ENCODE measurements at regions not wholly inside any gene's neighbourhood (a gene's known extent, or its start where the extent isn't known, plus 50 kb on each side); places are given as distances from the start of the nearest gene placed in this dataset.
"Not testable (repeated sequence)": the region's sequence is repeated elsewhere in the genome, so short reads cannot be mapped to it uniquely, and the experiment has no call there.

DNA sequence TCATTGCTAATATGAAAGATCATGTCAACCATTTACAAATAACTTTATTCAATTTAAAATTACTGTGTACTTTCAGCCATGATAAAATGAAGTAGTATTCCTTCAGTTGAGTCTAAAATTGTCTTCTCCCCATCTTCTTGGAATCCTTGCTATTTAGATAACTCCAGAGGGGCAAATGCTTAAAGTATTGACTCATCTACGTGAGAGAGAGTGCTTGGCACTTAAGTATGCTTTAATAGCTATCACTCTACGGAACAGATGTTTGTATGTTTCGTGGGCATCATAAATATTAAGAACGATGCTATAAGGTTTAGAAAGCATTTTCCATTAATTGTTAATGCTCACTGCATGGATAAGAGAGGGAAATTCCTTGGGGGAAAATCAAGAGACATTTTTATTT lies 69.3 kb upstream of the MED13 start:
- CTCF ChIA-PET: interaction anchor here (1.8 kb wide), 1 partner anchor 25 kb away, joined by 6 read pairs; no protein-coding TSS in a partner anchor
- POLR2A ChIA-PET: no interaction called here

DNA sequence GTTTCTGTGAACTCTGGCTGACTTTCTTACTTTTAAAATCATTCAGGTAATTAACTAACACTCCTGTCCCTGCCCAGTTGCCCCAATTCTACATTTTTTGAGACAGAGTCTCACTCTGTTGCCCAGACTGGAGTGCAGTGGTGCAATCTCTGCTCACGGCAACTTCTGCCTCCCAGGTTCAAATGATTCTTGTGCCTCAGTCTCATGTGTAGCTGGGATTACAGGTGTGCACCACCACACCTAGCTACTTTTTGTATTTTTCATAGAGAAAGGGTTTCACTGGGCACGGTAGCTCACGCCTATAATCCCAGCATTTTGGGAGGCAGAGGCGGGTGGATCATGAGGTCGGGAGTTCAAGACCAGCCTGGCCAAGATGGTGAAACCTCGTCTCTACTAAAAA lies 66.2 kb upstream of the MED13 start:
- H3K4me3 Mint-ChIP-seq; H3K36me3 Mint-ChIP-seq; H3K9me3 Mint-ChIP-seq; POLR2A ChIA-PET; ATAC-seq; H3K4me1 Mint-ChIP-seq; H3K27me3 Mint-ChIP-seq (ENCODE audit: low read depth); DNase-seq (ENCODE audit: low spot score); H3K27ac Mint-ChIP-seq: not testable (repeated sequence)
- CTCF ChIA-PET: interaction anchor here (1.1 kb wide), 1 partner anchor 22 kb away, joined by 3 read pairs; no protein-coding TSS in a partner anchor

More for the DNA sequence above, 69.3 kb upstream of the MED13 start:
- no peak for DNase-seq (ENCODE audit: low spot score)
- TF ChIP-seq TP53 (CRISPR knock-in tag; IDR thresholded peaks at IDR 0.05): no peak
- no peak for TF ChIP-seq OVOL2 (CRISPR knock-in tag; IDR thresholded peaks at IDR 0.05; ENCODE audit: borderline replicate concordance)
- TF ChIP-seq, protein P1, sequence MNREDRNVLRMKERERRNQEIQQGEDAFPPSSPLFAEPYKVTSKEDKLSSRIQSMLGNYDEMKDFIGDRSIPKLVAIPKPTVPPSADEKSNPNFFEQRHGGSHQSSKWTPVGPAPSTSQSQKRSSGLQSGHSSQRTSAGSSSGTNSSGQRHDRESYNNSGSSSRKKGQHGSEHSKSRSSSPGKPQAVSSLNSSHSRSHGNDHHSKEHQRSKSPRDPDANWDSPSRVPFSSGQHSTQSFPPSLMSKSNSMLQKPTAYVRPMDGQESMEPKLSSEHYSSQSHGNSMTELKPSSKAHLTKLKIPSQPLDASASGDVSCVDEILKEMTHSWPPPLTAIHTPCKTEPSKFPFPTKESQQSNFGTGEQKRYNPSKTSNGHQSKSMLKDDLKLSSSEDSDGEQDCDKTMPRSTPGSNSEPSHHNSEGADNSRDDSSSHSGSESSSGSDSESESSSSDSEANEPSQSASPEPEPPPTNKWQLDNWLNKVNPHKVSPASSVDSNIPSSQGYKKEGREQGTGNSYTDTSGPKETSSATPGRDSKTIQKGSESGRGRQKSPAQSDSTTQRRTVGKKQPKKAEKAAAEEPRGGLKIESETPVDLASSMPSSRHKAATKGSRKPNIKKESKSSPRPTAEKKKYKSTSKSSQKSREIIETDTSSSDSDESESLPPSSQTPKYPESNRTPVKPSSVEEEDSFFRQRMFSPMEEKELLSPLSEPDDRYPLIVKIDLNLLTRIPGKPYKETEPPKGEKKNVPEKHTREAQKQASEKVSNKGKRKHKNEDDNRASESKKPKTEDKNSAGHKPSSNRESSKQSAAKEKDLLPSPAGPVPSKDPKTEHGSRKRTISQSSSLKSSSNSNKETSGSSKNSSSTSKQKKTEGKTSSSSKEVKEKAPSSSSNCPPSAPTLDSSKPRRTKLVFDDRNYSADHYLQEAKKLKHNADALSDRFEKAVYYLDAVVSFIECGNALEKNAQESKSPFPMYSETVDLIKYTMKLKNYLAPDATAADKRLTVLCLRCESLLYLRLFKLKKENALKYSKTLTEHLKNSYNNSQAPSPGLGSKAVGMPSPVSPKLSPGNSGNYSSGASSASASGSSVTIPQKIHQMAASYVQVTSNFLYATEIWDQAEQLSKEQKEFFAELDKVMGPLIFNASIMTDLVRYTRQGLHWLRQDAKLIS (CRISPR knock-in tag; IDR thresholded peaks at IDR 0.05; ENCODE audit: borderline replicate concordance): no peak
- no peak for TF ChIP-seq ZNF423 (CRISPR knock-in tag; IDR thresholded peaks at IDR 0.05)
- TF ChIP-seq, protein P2, sequence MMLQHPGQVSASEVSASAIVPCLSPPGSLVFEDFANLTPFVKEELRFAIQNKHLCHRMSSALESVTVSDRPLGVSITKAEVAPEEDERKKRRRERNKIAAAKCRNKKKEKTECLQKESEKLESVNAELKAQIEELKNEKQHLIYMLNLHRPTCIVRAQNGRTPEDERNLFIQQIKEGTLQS (CRISPR knock-in tag; conservative IDR thresholded peaks at IDR 0.05): no peak
- TF ChIP-seq NR1H2 (CRISPR knock-in tag; IDR thresholded peaks at IDR 0.05): no peak
- TF ChIP-seq, protein P3, sequence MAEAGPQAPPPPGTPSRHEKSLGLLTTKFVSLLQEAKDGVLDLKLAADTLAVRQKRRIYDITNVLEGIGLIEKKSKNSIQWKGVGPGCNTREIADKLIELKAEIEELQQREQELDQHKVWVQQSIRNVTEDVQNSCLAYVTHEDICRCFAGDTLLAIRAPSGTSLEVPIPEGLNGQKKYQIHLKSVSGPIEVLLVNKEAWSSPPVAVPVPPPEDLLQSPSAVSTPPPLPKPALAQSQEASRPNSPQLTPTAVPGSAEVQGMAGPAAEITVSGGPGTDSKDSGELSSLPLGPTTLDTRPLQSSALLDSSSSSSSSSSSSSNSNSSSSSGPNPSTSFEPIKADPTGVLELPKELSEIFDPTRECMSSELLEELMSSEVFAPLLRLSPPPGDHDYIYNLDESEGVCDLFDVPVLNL (CRISPR knock-in tag; IDR thresholded peaks at IDR 0.05; ENCODE audit: borderline replicate concordance, low read depth): no peak
- no peak for TF ChIP-seq JUN (CRISPR knock-in tag; IDR thresholded peaks at IDR 0.05)
- TF ChIP-seq ZBTB21 (CRISPR knock-in tag; IDR thresholded peaks at IDR 0.05; ENCODE audit: borderline replicate concordance): no peak
- no peak for TF ChIP-seq TEAD4 (CRISPR knock-in tag; IDR thresholded peaks at IDR 0.05)
- no peak for TF ChIP-seq ZNF396 (CRISPR knock-in tag; IDR thresholded peaks at IDR 0.05; ENCODE audit: borderline replicate concordance)
- TF ChIP-seq, protein P4, sequence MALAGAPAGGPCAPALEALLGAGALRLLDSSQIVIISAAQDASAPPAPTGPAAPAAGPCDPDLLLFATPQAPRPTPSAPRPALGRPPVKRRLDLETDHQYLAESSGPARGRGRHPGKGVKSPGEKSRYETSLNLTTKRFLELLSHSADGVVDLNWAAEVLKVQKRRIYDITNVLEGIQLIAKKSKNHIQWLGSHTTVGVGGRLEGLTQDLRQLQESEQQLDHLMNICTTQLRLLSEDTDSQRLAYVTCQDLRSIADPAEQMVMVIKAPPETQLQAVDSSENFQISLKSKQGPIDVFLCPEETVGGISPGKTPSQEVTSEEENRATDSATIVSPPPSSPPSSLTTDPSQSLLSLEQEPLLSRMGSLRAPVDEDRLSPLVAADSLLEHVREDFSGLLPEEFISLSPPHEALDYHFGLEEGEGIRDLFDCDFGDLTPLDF (CRISPR knock-in tag; IDR thresholded peaks at IDR 0.05): no peak
- no peak for TF ChIP-seq ZNF121 (CRISPR knock-in tag; IDR thresholded peaks at IDR 0.05)
- no peaks in the 10 kb centered on the region for H3K36me3 Mint-ChIP-seq
- ATAC-seq: no peak
- peaks cover 12% of the 10 kb centered on the region for H3K27me3 Mint-ChIP-seq (ENCODE audit: low read depth)
- peaks cover 7% of the 10 kb centered on the region for H3K4me1 Mint-ChIP-seq
- H3K9me3 Mint-ChIP-seq: no peaks in the 10 kb centered on the region
- H3K4me3 Mint-ChIP-seq: no peak overlapping the region
- H3K27ac Mint-ChIP-seq: no peak overlapping the region

DNA sequence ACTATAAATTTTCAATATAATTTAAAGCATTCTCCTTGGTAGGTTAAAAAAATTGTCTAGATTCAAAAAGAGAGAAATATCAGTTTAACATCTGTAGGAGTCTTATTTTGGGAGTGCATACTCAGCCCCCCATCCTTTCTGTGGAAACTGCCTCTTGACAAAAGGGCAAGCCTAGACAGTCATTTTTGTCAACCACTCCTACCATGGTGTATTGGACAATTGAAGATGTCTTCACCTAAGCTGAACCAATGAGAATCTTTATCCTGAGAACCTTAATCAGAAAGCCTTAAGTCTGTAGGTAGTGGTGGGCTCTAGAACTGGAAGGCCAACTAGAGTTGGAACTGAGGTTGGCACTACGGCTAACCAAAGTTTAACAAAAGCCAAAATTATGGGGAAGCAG lies 65.7 kb upstream of the MED13 start:
- no peak overlapping the region for H3K27ac Mint-ChIP-seq
- H3K27me3 Mint-ChIP-seq (ENCODE audit: low read depth): no peaks in the 10 kb centered on the region
- H3K9me3 Mint-ChIP-seq: no peaks in the 10 kb centered on the region
- CTCF ChIA-PET: interaction anchor here (1.1 kb wide), 1 partner anchor 21 kb away, joined by 3 read pairs; no protein-coding TSS in a partner anchor
- ATAC-seq (no peak), DNase-seq (ENCODE audit: low spot score) (no peak)
- POLR2A ChIA-PET: no interaction called here
- H3K36me3 Mint-ChIP-seq: no peaks in the 10 kb centered on the region
- no peak overlapping the region for H3K4me3 Mint-ChIP-seq
- peaks cover 3% of the 10 kb centered on the region for H3K4me1 Mint-ChIP-seq
- TF ChIP-seq, protein P1 (CRISPR knock-in tag; IDR thresholded peaks at IDR 0.05; ENCODE audit: borderline replicate concordance): no peak
- TF ChIP-seq, protein P5, sequence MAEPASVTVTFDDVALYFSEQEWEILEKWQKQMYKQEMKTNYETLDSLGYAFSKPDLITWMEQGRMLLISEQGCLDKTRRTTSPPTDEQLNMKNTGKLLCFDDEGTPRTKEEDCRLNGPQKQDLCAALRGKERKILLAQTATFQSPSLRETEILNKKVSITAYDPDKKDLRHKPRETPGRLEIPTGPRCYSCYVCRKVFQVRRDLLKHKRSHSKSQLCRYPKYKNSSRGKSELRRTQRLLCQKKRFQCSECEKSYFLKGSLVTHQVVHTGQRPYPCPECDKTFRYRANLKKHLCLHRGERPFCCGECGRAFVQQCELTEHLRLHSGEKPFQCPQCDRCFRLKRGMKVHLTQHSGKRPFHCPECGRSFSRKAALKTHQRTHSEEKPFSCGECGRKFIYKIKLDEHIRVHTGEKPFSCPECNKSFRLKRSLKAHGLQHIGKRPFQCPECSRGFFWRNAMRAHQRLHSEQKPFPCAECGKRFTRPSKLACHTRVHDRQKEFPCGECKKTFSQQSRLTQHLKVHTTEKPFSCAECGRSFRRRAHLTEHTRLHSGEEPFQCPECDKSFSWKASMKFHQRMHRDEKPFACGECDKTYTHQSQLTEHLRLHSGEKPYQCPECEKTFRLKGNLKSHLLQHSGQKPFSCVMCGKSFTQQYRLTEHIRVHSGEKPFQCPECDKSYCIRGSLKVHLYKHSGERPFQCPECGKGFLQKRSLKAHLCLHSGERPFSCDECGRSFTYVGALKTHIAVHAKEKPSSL (CRISPR knock-in tag; conservative IDR thresholded peaks at IDR 0.05): no peak
- TF ChIP-seq KAT7 (CRISPR knock-in tag; IDR thresholded peaks at IDR 0.05; ENCODE audit: borderline replicate concordance) (no peak), ZNF232 (CRISPR knock-in tag; IDR thresholded peaks at IDR 0.05) (no peak)
- TF ChIP-seq, protein P3 (CRISPR knock-in tag; IDR thresholded peaks at IDR 0.05; ENCODE audit: borderline replicate concordance, low read depth): no peak

Measured in WTC11 (cell line).